ENCODE measurements at regions not wholly inside any gene's neighbourhood (a gene's known extent, or its start where the extent isn't known, plus 50 kb on each side); places are given as distances from the start of the nearest gene placed in this dataset.
A peak's percentile ranks its signal among the peaks of the same experiment; 100 is the strongest.

- Histone ChIP-seq H3K27ac (no peak overlapping the region), H3K27me3 (ENCODE audit: insufficient read depth, low read depth) (no peaks in the 10 kb centered on the region), H3K9me2 (ENCODE audit: insufficient read depth) (0 out of 2 replicates have a peak, but pooled peaks cover 2% of the 10 kb centered on the region), H3F3A (ENCODE audit: insufficient read depth, low read depth) (no peaks in the 10 kb centered on the region), H3K36me3 (ENCODE audit: low read depth) (no peaks in the 10 kb centered on the region), H2AFZ (no peak overlapping the region), H3K4me1 (replicated peaks; ENCODE audit: insufficient read depth) (no peaks in the 10 kb centered on the region), H4K20me1 (ENCODE audit: insufficient read depth) (no peaks in the 10 kb centered on the region), H3K4me2 (no peak overlapping the region), H3K4me3 (no peak overlapping the region), H3K9me3 (ENCODE audit: insufficient read depth, low read depth) (no peaks in the 10 kb centered on the region; the same call in 1 of the 2 replicates), H3K79me2 (ENCODE audit: low read depth) (no peaks in the 10 kb centered on the region)
- BruUV-seq (replicated peaks), result no TSS peak
- POLR2A ChIA-PET (ENCODE audit: unreplicated experiment), result interaction anchor here (0.6 kb wide), 1 partner anchor 286 kb away, joined by 9 read pairs; no protein-coding TSS in a partner anchor
- TF ChIP-seq EZH2 (IDR thresholded peaks at IDR 0.05; ENCODE audit: low read depth) (no peak), CTCF (conservative IDR thresholded peaks at IDR 0.05) (no peak)
- intact Hi-C loops (cut with micrococcal nuclease; ENCODE audit: unreplicated experiment), result no loop called here
- DNase-seq, result no peak
- CTCF ChIA-PET, result no interaction called here
Measured at GRCh38 chr4:100042235-100042634, 92.2 kb upstream of the H2AZ1 start.

GRCh38 chr4:100041646-100042045 is 91.6 kb upstream of the H2AZ1 start:
- DNase-seq, result peak in 1 of 2 experiments; percentile 0
- Histone ChIP-seq H4K20me1 (ENCODE audit: insufficient read depth) (no peaks in the 10 kb centered on the region), H2AFZ (no peak overlapping the region), H3K27me3 (ENCODE audit: insufficient read depth, low read depth) (no peaks in the 10 kb centered on the region), H3K27ac (no peak overlapping the region), H3K4me3 (no peak overlapping the region), H3K4me1 (replicated peaks; ENCODE audit: insufficient read depth) (no peaks in the 10 kb centered on the region), H3K79me2 (ENCODE audit: low read depth) (no peaks in the 10 kb centered on the region), H3K9me2 (ENCODE audit: insufficient read depth) (0 out of 2 replicates have a peak, but pooled peaks cover 2% of the 10 kb centered on the region), H3K4me2 (no peak overlapping the region), H3F3A (ENCODE audit: insufficient read depth, low read depth) (no peaks in the 10 kb centered on the region), H3K9me3 (ENCODE audit: insufficient read depth, low read depth) (no peaks in the 10 kb centered on the region; the same call in 1 of the 2 replicates), H3K36me3 (ENCODE audit: low read depth) (no peaks in the 10 kb centered on the region)
- intact Hi-C loops (cut with micrococcal nuclease; ENCODE audit: unreplicated experiment), result no loop called here
- ChIA-PET CTCF (no interaction called here), POLR2A (ENCODE audit: unreplicated experiment) (interaction anchor here (0.6 kb wide), 1 partner anchor 287 kb away, joined by 9 read pairs; no protein-coding TSS in a partner anchor)
- TF ChIP-seq CTCF (conservative IDR thresholded peaks at IDR 0.05) (no peak), EZH2 (IDR thresholded peaks at IDR 0.05; ENCODE audit: low read depth) (no peak)
- BruUV-seq (replicated peaks), result no TSS peak

DNA sequence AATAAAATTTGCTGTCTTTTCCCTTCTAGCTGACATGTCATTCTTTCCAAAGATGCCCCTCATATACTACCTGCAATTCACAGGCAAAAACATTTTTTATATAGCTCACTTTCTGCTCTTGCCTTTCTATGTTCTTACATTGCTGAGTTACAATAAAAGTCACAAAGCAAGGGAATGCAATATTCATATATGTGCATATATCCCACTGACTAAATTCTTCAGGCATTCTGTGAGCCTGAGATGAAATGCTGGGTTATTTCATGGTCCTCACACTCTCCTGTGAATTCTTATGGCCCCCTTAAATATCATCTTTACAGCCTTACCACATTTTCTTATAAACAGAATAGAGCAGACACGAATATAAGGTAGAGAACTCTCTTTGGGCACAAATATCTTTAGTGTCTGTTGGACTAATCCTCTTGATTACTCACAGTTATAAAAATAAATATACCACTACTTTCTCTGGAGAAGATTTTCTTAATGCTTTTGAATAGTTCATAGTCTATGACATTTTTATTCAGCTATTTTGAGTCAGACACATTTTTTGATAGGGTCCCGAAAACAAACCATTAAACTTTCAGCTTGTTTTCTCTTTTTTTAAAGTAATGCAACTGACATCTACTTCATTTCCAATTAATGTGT is 84.1 kb upstream of the H2AZ1 start:
- Histone ChIP-seq H3K4me1 (replicated peaks; ENCODE audit: insufficient read depth) (no peaks in the 10 kb centered on the region), H3K4me2 (no peak overlapping the region), H3K9me3 (ENCODE audit: insufficient read depth, low read depth) (no peaks in the 10 kb centered on the region), H3K9me2 (ENCODE audit: insufficient read depth) (no peaks in the 10 kb centered on the region), H4K20me1 (ENCODE audit: insufficient read depth) (no peaks in the 10 kb centered on the region), H3F3A (ENCODE audit: insufficient read depth, low read depth) (no peaks in the 10 kb centered on the region), H3K27me3 (ENCODE audit: insufficient read depth, low read depth) (no peaks in the 10 kb centered on the region), H3K27ac (no peak overlapping the region), H3K79me2 (ENCODE audit: low read depth) (no peaks in the 10 kb centered on the region), H3K36me3 (ENCODE audit: low read depth) (no peaks in the 10 kb centered on the region), H2AFZ (no peak overlapping the region), H3K4me3 (no peak overlapping the region)
- CTCF ChIA-PET, result no interaction called here
- DNase-seq, result no peak
- TF ChIP-seq EZH2 (IDR thresholded peaks at IDR 0.05; ENCODE audit: low read depth), result no peak
- no peak for TF ChIP-seq CTCF (conservative IDR thresholded peaks at IDR 0.05)
- intact Hi-C loops (cut with micrococcal nuclease; ENCODE audit: unreplicated experiment), result no loop called here
- BruUV-seq (replicated peaks), result no TSS peak
- POLR2A ChIA-PET (ENCODE audit: unreplicated experiment), result interaction anchor here (0.7 kb wide), 1 partner anchor 37 kb away, joined by 9 read pairs; no protein-coding TSS in a partner anchor
